WI38 (cell line): ENCODE measurements at regions not wholly inside any gene's neighbourhood (a gene's known extent, or its start where the extent isn't known, plus 50 kb on each side); places are given as distances from the start of the nearest gene placed in this dataset.

Experiments
- H3K4me3 ChIP-seq: 2 replicates; pipeline ENCODE4 v1.5.1; 2011; ENCODE audit warnings: low read depth, mild to moderate bottlenecking, control low read depth, low read length
- TF ChIP-seq, protein P1 (sequence below): IDR thresholded peaks from 2 replicates; pipeline ENCODE4 v1.5.1; 2012; ENCODE audit warnings: low read depth, mild to moderate bottlenecking, control low read depth, low read length

DNA sequence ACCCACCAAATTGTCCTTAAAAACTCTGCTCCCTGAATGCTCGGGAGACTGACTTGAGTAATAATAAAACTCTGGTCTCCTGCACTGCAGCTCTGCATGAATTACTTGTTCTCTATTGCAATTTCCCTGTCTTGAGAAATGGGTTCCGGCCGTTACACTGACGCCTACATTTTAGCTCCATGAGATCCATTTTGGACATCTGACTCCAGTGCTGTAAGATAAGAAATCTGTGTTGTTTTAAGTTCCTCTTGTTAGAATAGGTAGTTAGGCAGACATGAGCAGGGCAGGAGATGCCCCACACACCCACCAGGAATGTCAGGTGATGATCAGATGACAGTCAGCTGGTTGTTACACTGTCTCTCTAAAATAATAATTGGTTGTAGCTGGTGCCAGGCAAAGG is 125.8 kb upstream of the SHB start:
- no peak overlapping the region for H3K4me3 ChIP-seq
- TF ChIP-seq, protein P1, sequence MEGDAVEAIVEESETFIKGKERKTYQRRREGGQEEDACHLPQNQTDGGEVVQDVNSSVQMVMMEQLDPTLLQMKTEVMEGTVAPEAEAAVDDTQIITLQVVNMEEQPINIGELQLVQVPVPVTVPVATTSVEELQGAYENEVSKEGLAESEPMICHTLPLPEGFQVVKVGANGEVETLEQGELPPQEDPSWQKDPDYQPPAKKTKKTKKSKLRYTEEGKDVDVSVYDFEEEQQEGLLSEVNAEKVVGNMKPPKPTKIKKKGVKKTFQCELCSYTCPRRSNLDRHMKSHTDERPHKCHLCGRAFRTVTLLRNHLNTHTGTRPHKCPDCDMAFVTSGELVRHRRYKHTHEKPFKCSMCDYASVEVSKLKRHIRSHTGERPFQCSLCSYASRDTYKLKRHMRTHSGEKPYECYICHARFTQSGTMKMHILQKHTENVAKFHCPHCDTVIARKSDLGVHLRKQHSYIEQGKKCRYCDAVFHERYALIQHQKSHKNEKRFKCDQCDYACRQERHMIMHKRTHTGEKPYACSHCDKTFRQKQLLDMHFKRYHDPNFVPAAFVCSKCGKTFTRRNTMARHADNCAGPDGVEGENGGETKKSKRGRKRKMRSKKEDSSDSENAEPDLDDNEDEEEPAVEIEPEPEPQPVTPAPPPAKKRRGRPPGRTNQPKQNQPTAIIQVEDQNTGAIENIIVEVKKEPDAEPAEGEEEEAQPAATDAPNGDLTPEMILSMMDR, result no peak

DNA sequence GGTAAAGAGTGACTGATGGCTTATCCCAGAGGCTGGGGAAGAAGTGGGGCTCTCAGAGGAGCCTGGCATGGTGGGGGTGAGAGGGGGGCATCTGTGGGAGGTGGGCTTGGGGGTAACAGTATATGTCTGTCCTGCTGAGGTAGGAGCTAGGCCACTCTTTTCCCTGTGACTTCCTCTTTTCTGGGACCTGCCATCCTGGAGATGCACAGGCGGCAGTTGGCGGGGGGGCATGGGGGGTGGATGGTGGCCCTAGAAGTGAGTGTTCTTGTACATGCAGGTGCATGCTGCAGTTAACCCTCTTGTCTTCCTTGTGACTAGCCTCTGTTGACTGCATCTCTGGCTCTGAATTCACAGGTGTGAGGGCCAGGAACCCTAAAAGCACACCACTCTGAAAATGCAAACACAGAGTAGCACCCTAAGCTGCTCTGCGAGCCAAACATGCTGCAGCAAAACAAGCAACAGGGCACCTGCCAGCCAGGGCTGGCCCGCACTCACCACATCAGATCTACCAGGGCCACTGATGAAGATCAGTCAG is 123.8 kb upstream of the SHB start:
- TF ChIP-seq, protein P1, result no peak
- no peak overlapping the region for H3K4me3 ChIP-seq

DNA sequence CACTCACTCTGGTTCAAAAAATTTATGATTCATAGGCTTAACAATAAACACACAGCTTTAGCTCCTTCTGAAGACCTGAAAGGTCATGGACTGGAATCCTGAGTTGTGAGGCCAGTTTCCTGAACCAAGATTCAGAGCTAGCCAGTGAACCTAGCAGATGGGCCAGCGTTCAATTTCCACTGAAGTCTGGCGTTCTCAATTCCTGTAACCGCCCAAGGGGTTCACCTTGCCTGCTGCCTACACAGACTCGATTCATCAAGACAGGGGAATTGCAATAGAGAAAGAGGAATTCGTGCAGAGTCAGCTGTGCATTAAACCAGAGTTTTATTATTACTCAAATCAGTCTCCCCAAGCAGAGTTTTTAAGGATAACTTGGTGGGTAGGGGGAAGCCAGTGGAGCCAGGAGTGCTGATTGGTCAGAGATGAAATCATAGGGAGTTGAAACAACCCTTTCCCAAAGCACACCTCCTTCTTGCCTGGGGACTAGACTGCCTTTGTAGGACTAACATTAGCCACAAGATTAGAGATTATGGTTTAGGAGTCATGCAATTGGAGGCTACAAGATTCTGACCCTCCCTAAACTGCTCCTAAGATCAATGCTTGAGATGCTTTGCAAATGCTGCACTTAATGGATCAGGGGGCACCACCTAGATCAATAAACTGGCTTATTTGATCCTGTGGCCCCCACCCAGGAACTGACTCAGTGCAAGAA is 117.5 kb upstream of the SHB start:
- TF ChIP-seq, protein P1, result no peak
- no peak overlapping the region for H3K4me3 ChIP-seq

DNA sequence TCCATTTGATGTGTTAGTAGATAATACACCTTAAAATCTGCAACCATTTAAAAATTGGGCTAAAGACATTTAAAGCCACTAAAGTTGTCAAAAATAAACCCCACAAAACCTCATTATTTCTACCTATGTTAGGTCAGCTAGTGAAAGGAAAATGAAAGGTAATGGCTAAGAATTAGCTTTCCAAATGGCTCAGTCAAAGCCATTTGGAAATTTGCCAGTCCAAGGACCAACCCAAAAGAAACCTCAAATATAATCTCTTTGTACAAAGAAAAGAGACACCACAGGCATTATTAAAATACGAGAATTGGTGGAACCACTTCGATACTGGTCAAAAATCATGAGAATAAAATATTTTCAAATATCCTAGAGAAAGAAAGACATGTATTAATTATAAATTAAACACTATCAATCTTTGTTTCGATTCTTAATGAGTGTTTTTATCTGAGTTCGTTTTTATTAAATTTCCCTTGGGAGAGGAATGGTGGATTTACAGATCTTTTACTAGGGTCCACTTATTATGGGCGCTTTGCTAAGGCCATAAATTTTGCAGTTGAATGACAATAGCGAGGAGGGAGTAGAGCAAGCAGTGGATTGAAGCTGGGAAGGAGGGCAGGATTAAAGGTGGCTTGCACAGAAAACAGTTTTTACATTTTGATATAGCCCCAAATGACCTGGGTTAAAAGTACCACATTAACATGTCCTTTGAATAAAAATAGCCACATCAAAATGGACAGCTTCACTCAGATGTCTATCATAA is 116.8 kb upstream of the SHB start:
- no peak overlapping the region for H3K4me3 ChIP-seq
- TF ChIP-seq, protein P1, result no peak

DNA sequence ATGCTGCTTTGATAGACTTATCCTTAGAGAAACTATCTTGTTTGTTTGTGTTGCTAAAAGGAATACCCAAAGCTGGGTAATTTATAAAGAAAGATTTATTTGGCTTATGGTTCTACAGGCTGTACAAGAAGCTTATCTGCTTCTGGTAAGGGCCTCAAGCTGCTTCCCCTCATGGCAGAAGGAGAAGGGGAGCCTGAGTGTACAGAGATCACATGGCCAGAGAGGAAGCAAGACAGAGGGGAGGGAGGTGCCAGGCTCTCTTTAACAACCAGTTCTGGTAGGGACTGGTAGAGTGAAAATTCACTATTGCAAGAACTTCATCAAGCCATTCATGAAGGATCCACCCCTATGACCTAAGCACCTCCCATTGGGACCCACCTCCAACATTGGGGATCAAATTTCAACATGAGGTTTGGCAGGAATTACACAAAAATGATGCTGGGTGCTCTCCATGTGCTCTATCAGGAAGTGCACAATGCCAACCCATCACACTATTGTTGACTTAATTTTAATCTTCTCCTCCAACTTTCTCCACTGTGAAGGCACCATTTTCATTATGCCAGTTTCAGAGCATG is 115.1 kb upstream of the SHB start:
- TF ChIP-seq, protein P1, result no peak
- no peak overlapping the region for H3K4me3 ChIP-seq

DNA sequence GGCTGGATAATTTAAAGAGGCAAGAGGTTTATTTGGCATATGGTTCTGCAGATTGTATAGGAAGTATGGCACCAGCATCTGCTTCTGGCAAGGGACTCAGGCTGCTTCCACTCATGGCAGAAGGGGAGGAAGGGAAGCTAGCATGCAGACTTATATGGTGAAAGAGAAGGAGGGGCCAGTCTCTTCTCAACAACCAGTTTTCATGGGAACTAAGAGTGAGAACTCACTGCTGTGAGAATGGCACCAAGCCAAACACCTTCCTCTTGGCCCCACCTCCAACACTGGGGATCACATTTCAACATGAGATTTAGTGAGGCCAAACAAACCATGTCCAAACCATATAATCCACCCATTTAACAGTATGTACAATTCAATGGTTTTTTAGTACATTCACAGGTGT is 113.3 kb upstream of the SHB start:
- no peak overlapping the region for H3K4me3 ChIP-seq
- TF ChIP-seq, protein P1, result no peak

DNA sequence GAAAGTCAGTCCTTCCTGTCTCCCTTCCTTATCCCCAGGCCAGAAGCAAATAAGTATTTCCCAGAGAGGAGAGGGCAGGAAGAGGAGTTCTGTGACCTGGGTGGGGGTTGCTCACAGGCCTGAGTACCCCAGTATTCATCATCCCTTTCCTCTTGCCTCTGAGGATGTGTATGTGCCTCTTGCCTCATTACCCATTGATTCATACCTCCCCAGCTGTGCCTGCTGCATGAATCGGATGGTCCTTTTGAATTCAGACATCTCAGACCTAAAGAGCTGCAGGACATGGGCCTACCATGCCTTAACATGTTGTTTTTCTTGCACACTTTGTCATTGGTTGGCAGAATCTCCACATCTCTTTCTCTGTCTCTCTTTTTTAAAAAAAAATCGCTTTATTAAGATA is 112.8 kb upstream of the SHB start:
- TF ChIP-seq, protein P1, result no peak
- no peak overlapping the region for H3K4me3 ChIP-seq
